HG03565 (cell line): ENCODE measurements at regions not wholly inside any gene's neighbourhood (a gene's known extent, or its start where the extent isn't known, plus 50 kb on each side); places are given as distances from the start of the nearest gene placed in this dataset.

ENCODE experiments used
- ATAC-seq: cut with Tn5 transposase; IDR thresholded peaks from one replicate; pipeline ENCODE4 v1.9.1; 2021; ENCODE audit warnings: mild to moderate bottlenecking, moderate library complexity; ENCODE audit not compliant: unreplicated experiment

- no peak for ATAC-seq
These were observed 1396.8 kb downstream of the LRRC4C start for GRCh38 chr11:40062616-40063015.

DNA sequence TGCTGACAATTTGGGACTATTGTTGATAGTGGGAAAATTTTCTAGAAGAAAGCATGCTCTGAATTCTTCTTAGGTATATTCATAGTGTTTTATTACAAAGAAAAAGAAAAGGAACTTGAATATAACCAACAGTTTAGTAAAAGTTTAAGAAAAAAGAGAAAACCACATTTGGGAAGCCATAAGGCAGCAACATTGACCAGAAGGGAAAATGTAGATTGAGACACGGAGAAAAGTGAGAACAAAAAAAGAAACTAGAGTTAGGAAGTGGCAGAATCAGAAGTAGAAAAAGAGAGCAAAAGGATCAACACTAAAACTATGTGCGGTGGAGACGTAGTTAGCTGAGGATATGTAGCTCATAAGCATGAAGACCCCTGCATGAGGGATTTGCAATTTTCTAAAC is 1398.2 kb downstream of the LRRC4C start:
- ATAC-seq: no peak

DNA sequence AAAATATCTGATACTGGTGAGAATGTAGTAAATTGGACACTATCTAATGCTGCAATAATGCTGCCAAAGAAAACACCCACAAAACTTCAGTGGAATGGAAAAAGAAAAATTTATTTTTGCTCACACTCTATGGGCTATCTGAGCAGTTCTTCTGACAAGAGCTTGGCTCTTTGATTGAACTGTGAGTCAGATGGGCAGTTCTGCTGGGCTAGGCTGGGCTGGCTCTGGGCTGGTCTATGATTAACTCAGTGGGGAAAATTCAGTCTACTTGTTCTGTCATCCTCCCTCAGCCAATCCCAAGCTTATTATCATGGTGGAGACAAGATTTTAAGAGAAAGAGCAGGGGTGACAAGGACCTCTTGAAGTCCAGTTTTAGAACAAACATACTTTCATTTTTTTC is 1404.8 kb downstream of the LRRC4C start:
- ATAC-seq: no peak

GRCh38 chr11:40045312-40045711 is 1414.1 kb downstream of the LRRC4C start:
- no peak for ATAC-seq

GRCh38 chr11:40037005-40037404 is 1422.4 kb downstream of the LRRC4C start:
- no peak for ATAC-seq

GRCh38 chr11:40032331-40032730 is 1427.1 kb downstream of the LRRC4C start:
- no peak for ATAC-seq

- ATAC-seq: no peak
These were observed 1428.6 kb downstream of the LRRC4C start for GRCh38 chr11:40030867-40031266.

GRCh38 chr11:40029391-40029790 is 1430.1 kb downstream of the LRRC4C start:
- ATAC-seq: no peak

- peak; percentile 45 for ATAC-seq
These were observed 1431.7 kb downstream of the LRRC4C start for GRCh38 chr11:40027720-40028119.

GRCh38 chr11:40023724-40024123 is 1435.7 kb downstream of the LRRC4C start:
- no peak for ATAC-seq

- no peak for ATAC-seq
These were observed 1449.4 kb downstream of the LRRC4C start for GRCh38 chr11:40010011-40010410.

DNA sequence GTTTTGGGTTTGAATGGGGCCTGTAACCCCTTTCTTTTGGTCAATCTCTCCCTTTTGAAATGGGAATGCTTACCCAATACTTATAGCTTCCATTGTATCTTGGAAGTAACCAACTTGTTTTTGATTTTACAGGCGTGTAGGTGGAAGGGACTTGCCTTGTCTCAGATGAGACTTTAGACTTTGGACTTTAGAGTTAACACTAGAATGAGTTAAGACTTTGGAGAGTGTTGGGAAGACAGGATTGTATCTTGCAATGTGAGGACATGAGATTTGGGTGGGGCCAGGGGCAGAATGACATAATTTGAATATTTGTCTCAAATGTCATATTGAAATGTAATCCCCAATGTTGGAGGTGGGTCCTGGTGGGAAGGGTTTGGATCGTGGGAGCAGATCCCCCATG is 1466.9 kb downstream of the LRRC4C start:
- ATAC-seq: no peak

- no peak for ATAC-seq
These were observed 1469.0 kb downstream of the LRRC4C start for GRCh38 chr11:39990421-39990831.

GRCh38 chr11:39975091-39975490 is 1484.4 kb downstream of the LRRC4C start:
- no peak for ATAC-seq

DNA sequence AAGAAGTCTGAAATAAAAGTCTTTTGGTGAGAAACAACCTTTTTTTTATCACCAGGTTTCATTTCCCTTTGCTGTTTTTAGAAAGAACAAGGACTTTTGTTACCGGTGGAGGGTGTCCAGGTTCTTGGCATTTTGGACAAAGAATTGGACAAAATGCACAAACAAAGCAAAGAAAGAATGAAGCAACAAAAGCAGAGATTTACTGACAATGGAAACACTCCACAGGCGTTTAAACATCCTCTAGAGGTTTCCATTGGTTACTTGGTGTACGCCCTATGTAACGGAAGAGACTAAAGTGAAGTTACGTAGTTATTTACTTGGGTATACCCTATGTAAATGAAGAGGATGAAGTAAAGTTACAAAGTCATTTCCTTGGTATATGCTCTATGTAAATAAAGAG is 1487.0 kb downstream of the LRRC4C start:
- no peak for ATAC-seq

- no peak for ATAC-seq
These were observed 1487.5 kb downstream of the LRRC4C start for GRCh38 chr11:39971938-39972337.

DNA sequence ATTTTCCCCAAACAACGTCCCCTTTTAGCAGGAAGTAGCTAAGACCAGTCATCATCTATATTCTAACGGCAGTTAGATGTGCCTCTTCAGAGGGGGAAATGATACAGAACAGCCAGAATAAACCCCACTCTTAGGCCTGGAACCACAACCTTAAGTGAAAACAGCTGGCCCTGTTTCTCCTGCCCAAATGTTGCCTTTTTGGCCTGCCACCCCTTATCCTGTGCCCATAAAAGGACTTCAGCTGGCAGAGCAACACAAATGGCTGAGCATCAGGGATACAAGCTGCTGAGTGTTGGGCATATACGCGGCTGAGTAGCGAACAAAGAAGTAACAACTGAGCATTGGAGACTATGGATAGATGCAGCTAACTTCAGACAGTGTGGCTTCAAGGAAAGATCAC is 1491.4 kb downstream of the LRRC4C start:
- ATAC-seq: no peak

- ATAC-seq: no peak
These were observed 1493.8 kb downstream of the LRRC4C start for GRCh38 chr11:39965701-39966100.

GRCh38 chr11:39960206-39960605 is 1499.2 kb downstream of the LRRC4C start:
- ATAC-seq: no peak

GRCh38 chr11:39932966-39933365 is 1526.5 kb downstream of the LRRC4C start:
- ATAC-seq: no peak

DNA sequence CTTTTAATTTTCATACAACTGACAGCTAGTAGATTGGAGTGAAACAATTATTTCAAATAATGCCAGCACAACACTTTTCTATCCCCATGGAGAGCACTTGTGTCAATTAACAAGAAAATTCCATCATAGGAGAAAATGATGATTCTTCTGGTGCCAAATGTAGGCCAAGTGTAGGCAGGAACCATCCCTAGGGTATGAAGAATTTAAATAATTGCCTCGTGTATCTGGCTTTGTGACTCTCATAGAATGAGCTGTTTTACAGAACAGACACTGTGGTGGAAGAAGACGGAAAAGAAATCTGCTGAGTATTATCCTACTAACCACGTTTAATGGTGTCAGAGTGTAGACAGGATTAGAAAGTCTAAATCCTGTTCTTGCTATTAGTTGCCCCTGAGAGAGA is 1542.2 kb downstream of the LRRC4C start:
- no peak for ATAC-seq

GRCh38 chr11:39910087-39910486 is 1549.4 kb downstream of the LRRC4C start:
- ATAC-seq: no peak

DNA sequence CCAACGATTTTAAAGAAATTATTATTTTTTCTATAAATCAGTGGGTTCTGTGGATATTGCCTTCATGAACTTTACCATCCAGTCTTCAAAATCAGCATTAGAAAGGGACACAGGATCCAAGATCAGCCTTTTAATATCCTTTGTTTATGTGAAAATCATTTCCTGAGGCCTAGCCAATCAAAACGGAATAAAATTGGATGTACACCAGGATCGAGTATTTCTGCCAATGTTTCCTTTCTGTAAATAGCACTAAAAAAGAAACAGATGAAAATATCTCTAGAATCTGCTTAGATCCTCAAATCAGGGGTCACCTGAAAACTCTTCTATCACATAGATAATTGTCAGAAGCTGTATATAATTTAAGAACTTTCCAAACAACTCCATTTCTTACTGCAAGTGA is 1598.5 kb downstream of the LRRC4C start:
- no peak for ATAC-seq

DNA sequence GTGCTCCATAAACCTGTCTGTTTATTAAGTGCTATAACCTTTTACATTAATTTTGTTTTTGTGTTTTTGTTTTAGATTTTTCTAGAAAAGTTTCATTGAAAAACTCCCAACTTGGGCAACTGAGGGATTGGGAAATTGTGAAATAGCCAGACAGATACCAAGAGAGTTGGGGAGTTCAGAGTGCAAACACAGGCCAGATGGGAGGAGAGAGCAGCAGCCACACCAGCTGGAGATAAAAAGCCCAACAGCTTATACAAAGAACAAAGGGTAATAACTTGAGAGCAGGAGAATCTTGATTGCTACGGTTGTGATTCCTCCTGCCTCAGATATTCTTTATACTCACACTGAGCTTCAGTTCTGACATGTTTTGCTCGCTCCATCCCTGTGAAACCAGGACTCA is 1642.2 kb downstream of the LRRC4C start:
- no peak for ATAC-seq
